Breast epithelium (tissue), 4 donors: ENCODE measurements at regions not wholly inside any gene's neighbourhood (a gene's known extent, or its start where the extent isn't known, plus 50 kb on each side); places are given as distances from the start of the nearest gene placed in this dataset.
"Not testable (repeated sequence)": the region's sequence is repeated elsewhere in the genome, so short reads cannot be mapped to it uniquely, and the experiment has no call there.

Experiments
- DNase-seq, 2 donors: peaks; one replicate each; pipeline ENCODE4 v3.0.0-alpha.2; 2019; ENCODE audit warnings: low spot score in 2 of 2
- H3K27ac ChIP-seq, 2 donors: fragments of 200-600 bp; sonication (generic) in 1 of 2; one replicate each; pipeline ENCODE4 v1.5.1; 2016 to 2019; ENCODE audit warnings: mild to moderate bottlenecking in 1 of 2
- H3K27me3 ChIP-seq, 2 donors: fragments of 200-600 bp; sonication (generic) in 1 of 2; one replicate each; pipeline versions ENCODE4 v1.5.1 to v1.6.0; 2017 to 2019; ENCODE audit warnings: control low read depth in 1 of 2, mild to moderate bottlenecking in 1 of 2
- H3K36me3 ChIP-seq: fragments of 200-600 bp; one replicate; pipeline ENCODE4 v1.5.1; 2019
- H3K4me1 ChIP-seq, 2 donors: fragments of 200-600 bp; sonication (generic); one replicate each; pipeline ENCODE4 v1.5.1; 2016 to 2019; ENCODE audit warnings: control low read depth in 1 of 2
- H3K4me3 ChIP-seq, 3 donors: fragments of 200-600 bp; sonication (generic); 1 replicate in 2 of 3; 2 replicates in 1 of 3; pipeline ENCODE4 v1.5.1; 2016 to 2019; ENCODE audit warnings: mild to moderate bottlenecking in 3 of 3, moderate library complexity in 2 of 3
- H3K9me3 ChIP-seq, 2 donors: fragments of 200-600 bp; sonication (generic) in 1 of 2; one replicate each; pipeline ENCODE4 v1.5.1; 2016 to 2019; ENCODE audit warnings: control low read depth in 1 of 2
- CTCF ChIP-seq, 3 donors: fragments of 450-650 bp; IDR thresholded peaks; one replicate each; pipeline ENCODE4 v1.5.1; 2016 to 2017; ENCODE audit warnings: antibody characterized with exemption in 3 of 3, mild to moderate bottlenecking in 3 of 3, moderate library complexity in 3 of 3
- POLR2A ChIP-seq: fragments of 450-650 bp; IDR thresholded peaks from one replicate; pipeline ENCODE4 v1.6.1; 2016; ENCODE audit warnings: antibody characterized with exemption, mild to moderate bottlenecking, moderate library complexity
- POLR2AphosphoS5 ChIP-seq, 3 donors: sonication (generic); formaldehyde crosslinking; IDR thresholded peaks; one replicate each; pipeline ENCODE4 v1.6.1; 2017; ENCODE audit warnings: antibody characterized with exemption in 3 of 3
- intact Hi-C: fragments of 100-400 bp; cut with DNase I; formaldehyde crosslinking; loops from one replicate; pipeline ENCODE4 v1.15.1; 2023; ENCODE audit warnings: low total_unique reads

DNA sequence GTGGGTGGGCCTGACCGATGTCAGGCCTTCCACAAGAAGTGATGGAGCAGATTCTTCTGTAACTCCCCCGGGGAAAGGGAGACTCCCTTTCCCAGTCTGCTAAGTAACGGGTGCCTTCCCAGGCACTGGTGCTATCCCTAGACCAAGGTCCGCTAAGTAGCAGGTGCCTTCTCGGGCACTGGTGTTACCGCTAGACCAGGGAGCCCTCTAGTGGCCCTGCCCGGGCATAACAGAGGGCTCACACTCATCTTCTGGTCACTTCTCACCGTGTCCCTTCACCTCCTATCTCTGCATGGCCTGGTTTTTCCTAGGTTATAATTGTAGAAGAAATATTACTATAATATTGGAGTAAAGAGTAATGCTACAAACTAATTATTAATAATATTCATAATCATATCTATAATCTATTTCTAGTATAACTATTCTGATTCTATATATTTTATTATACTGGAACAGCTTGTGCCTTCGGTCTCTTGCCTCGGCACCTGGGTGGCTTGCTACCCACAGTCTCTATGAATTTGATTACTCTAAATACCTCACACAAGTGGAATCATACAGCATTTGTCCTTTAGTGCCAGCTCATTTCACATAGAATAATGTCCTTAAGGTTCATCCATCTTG, 1378.7 kb downstream of the XPNPEP1 start:
- peak; percentile 21 to 58 for DNase-seq
- no peaks in the 10 kb centered on the region for H3K27me3 ChIP-seq
- H3K36me3 ChIP-seq: no peaks in the 10 kb centered on the region
- no peaks in the 10 kb centered on the region for H3K4me1 ChIP-seq
- TF ChIP-seq POLR2AphosphoS5 (IDR thresholded peaks at IDR 0.05) (no peak), POLR2A (no peak), CTCF (IDR thresholded peaks at IDR 0.05) (peak in 2 of 3 donors; percentile 49 to 61)
- H3K27ac ChIP-seq: no peak overlapping the region
- no peak overlapping the region for H3K4me3 ChIP-seq
- intact Hi-C loops: no loop called here
- no peaks in the 10 kb centered on the region for H3K9me3 ChIP-seq

DNA sequence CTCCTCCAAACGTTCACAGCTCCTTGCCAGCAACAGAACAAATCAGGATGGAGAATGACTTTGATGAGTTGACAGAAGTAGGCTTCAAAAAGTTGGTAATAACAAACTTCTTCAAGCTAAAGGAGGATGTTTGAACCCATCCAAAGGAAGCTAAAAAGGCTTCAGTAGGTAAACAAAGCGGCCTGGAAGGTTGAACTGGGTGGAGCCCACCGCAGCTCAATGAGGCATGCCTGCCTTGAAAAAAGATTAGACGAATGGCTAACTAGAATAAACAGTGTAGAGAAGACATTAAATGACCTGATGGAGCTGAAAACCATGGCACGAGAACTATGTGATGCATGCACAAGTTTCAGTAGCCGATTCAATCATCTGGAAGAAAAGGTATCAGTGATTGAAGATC, 1369.0 kb upstream of the SORCS1 start:
- DNase-seq, intact Hi-C loops, H3K36me3 ChIP-seq: not testable (repeated sequence)

DNA sequence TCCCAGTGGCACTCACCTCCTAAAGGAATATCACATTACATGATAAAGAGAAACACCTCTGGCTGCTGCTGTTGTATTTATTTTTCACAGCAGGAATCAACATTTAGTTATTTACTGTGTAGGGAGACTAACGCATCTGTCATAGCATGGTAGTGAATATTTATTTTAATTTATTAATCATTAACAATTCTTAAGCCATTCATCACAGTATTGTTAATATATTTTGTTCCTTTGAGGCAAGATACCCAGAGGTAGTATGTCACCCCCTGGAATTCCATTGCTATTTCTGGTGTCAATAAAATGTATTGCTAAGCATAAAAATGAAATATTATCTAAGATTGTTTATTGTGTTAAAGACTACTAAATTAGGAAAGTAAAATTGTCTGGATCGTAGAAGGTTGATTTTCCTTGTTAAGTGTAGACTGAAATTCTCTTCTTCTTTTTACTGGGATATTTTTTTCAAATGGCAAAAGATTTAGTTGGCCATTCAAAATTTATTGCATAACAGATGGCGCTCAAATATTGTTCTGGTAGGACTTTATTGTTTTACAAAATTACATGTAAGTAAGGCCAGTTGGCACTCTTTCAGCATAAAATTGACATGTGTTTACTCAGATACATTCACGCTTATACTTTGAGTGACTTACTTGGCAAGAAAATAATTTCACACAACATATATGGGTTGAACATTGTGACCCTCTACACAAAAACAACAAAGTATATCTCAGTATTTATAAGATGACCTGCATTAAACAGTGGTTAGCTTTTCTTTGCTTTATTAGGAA, 1358.7 kb upstream of the SORCS1 start:
- DNase-seq: no peak
- Histone ChIP-seq H3K27me3 (no peaks in the 10 kb centered on the region), H3K36me3 (no peaks in the 10 kb centered on the region), H3K27ac (no peak overlapping the region), H3K4me1 (no peaks in the 10 kb centered on the region), H3K4me3 (no peak overlapping the region), H3K9me3 (no peaks in the 10 kb centered on the region)
- TF ChIP-seq POLR2A: no peak
- no peak for TF ChIP-seq POLR2AphosphoS5 (IDR thresholded peaks at IDR 0.05)
- TF ChIP-seq CTCF (IDR thresholded peaks at IDR 0.05): no peak
- intact Hi-C loops: no loop called here

More for the DNA sequence above, 1369.0 kb upstream of the SORCS1 start:
- not testable (repeated sequence) for H3K4me3 ChIP-seq, H3K27ac ChIP-seq, H3K27me3 ChIP-seq, H3K4me1 ChIP-seq
- peaks cover 10 to 11% of the 10 kb centered on the region in 2 donors for H3K9me3 ChIP-seq

DNA sequence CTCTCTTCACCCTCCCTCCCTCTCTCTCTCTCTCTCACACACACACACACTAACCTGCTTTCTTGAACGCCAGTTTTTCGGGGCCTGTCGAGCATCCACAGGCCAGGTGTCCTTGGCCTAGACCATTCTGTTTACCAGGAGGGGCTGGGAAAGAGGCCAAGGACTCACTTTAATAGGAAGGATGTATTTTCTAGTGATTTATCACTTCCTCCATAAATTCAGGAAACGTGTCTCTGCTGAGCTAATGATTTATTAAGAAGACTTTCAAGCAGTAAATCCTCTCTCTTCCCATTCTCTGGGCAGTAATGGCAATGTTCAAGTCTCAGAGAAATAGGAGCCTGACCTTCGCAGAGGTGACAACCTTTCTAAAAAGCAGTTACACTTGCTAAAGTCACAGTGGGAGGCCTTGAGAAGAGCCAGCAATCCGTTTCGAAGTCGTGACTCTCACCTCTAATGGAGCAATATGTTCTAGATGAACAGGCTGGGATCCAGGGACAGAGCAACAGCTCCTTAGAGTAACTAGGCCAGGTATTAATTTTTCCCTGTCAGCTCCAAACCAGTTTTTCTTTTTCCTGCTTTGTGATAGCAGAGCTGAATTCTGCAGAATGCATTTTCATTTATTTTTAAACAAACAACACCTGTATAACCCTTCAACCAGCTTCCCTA, 1357.5 kb upstream of the SORCS1 start:
- Histone ChIP-seq H3K9me3 (no peaks in the 10 kb centered on the region), H3K4me1 (no peaks in the 10 kb centered on the region), H3K27me3 (no peaks in the 10 kb centered on the region), H3K4me3 (no peak overlapping the region), H3K36me3 (no peaks in the 10 kb centered on the region), H3K27ac (no peak overlapping the region)
- no peak for DNase-seq
- intact Hi-C loops: no loop called here
- TF ChIP-seq POLR2A (no peak), CTCF (IDR thresholded peaks at IDR 0.05) (no peak), POLR2AphosphoS5 (IDR thresholded peaks at IDR 0.05) (no peak)

GRCh38 chr10:108515821-108516220, 1351.3 kb upstream of the SORCS1 start:
- Histone ChIP-seq H3K4me3 (no peak overlapping the region), H3K9me3 (no peaks in the 10 kb centered on the region), H3K27me3 (no peaks in the 10 kb centered on the region), H3K4me1 (no peaks in the 10 kb centered on the region), H3K27ac (no peak overlapping the region), H3K36me3 (no peaks in the 10 kb centered on the region)
- no peak for TF ChIP-seq POLR2A
- TF ChIP-seq CTCF (IDR thresholded peaks at IDR 0.05): no peak
- TF ChIP-seq POLR2AphosphoS5 (IDR thresholded peaks at IDR 0.05): no peak
- intact Hi-C loops: no loop called here
- DNase-seq: no peak
